WTC11 (cell line): ENCODE measurements at regions not wholly inside any gene's neighbourhood (a gene's known extent, or its start where the extent isn't known, plus 50 kb on each side); places are given as distances from the start of the nearest gene placed in this dataset.

Experiments used
- ATAC-seq: fragments of 200-7000 bp; cut with Tn5 transposase; 2 replicates; pipeline ENCODE4 v1.10.0; 2021; ENCODE audit warnings: mild to moderate bottlenecking, moderate library complexity
- CTCF ChIA-PET: fragments of 300-600 bp; sonication (Branson Sonifier 250); formaldehyde crosslinking; loops from one replicate; lab custom pipeline; 2021; ENCODE audit warnings: antibody characterized with exemption; lab: Charles Lee
- POLR2A ChIA-PET: fragments of 350-600 bp; sonication (Branson Sonifier 250); formaldehyde crosslinking; loops from one replicate; lab custom pipeline; 2021; ENCODE audit warnings: antibody characterized with exemption; lab: Charles Lee
- DNase-seq: peaks from one replicate; pipeline ENCODE4 v3.0.0; 2021; ENCODE audit warnings: low spot score
- H3K27ac Mint-ChIP-seq: 2 replicates; pipeline ENCODE4 v1.8.0; 2021; ENCODE audit warnings: mixed read lengths
- H3K27me3 Mint-ChIP-seq: 2 replicates; pipeline ENCODE4 v1.8.0; 2021; ENCODE audit warnings: low read depth, mild to moderate bottlenecking, moderate library complexity, mixed read lengths
- H3K36me3 Mint-ChIP-seq: 2 replicates; pipeline ENCODE4 v1.8.0; 2021; ENCODE audit warnings: mixed read lengths
- H3K4me1 Mint-ChIP-seq: 2 replicates; pipeline ENCODE4 v1.8.0; 2022; ENCODE audit warnings: mixed read lengths
- H3K4me3 Mint-ChIP-seq: 2 replicates; pipeline ENCODE4 v1.8.0; 2021; ENCODE audit warnings: mild to moderate bottlenecking, moderate library complexity, mixed read lengths
- H3K9me3 Mint-ChIP-seq: 2 replicates; pipeline ENCODE4 v1.8.0; 2021; ENCODE audit warnings: mixed read lengths
- GABPB1 ChIP-seq: sonication (generic); formaldehyde crosslinking; IDR thresholded peaks from 2 replicates; pipeline ENCODE4 v1.8.1; 2023; ENCODE audit warnings: mild to moderate bottlenecking, missing genetic modification reagents
- NFYB ChIP-seq: sonication (generic); formaldehyde crosslinking; conservative IDR thresholded peaks from 2 replicates; pipeline ENCODE4 v1.8.0; 2022; ENCODE audit warnings: low read depth, missing genetic modification reagents
- NR2C2 ChIP-seq: sonication (generic); formaldehyde crosslinking; IDR thresholded peaks from 2 replicates; pipeline ENCODE4 v1.8.0; 2022; ENCODE audit warnings: mild to moderate bottlenecking, missing genetic modification reagents
- NR3C1 ChIP-seq: sonication (generic); formaldehyde crosslinking; conservative IDR thresholded peaks from 2 replicates; pipeline ENCODE4 v1.8.1; 2023; ENCODE audit warnings: low read depth, mild to moderate bottlenecking, missing genetic modification reagents
- PRRX2 ChIP-seq: fragments of 250-450 bp; sonication (Bioruptor Pico); IDR thresholded peaks from 2 replicates; pipeline ENCODE4 v1.8.0; 2021; ENCODE audit warnings: mild to moderate bottlenecking
- RORB ChIP-seq: fragments of 250-450 bp; sonication (Bioruptor Pico); IDR thresholded peaks from 2 replicates; pipeline ENCODE4 v1.9.0; 2021; ENCODE audit warnings: mild to moderate bottlenecking
- SMAD4 ChIP-seq: sonication (generic); formaldehyde crosslinking; IDR thresholded peaks from 2 replicates; pipeline ENCODE4 v1.8.0; 2022; ENCODE audit warnings: mild to moderate bottlenecking, missing genetic modification reagents
- ZNF232 ChIP-seq: sonication (generic); formaldehyde crosslinking; IDR thresholded peaks from 2 replicates; pipeline ENCODE4 v1.8.0; 2022; ENCODE audit warnings: mild to moderate bottlenecking, missing genetic modification reagents
- ZNF263 ChIP-seq: sonication (generic); formaldehyde crosslinking; IDR thresholded peaks from 2 replicates; pipeline ENCODE4 v1.8.1; 2022; ENCODE audit warnings: low read depth, mild to moderate bottlenecking, moderate library complexity, missing genetic modification reagents
- ZNF396 ChIP-seq: fragments of 250-450 bp; sonication (Bioruptor Pico); IDR thresholded peaks from 2 replicates; pipeline ENCODE4 v1.8.0; 2021; ENCODE audit warnings: mild to moderate bottlenecking, moderate library complexity, borderline replicate concordance
- TF ChIP-seq, protein P1 (sequence below): sonication (generic); formaldehyde crosslinking; IDR thresholded peaks from 2 replicates; pipeline ENCODE4 v1.8.1; 2023; ENCODE audit warnings: mild to moderate bottlenecking, missing genetic modification reagents
- TF ChIP-seq, protein P2 (sequence below): sonication (generic); formaldehyde crosslinking; IDR thresholded peaks from 2 replicates; pipeline ENCODE4 v1.8.0; 2022; ENCODE audit warnings: missing genetic modification reagents
- TF ChIP-seq, protein P3 (sequence below): sonication (generic); formaldehyde crosslinking; conservative IDR thresholded peaks from 2 replicates; pipeline ENCODE4 v1.8.1; 2023; ENCODE audit warnings: mild to moderate bottlenecking, low read depth, missing genetic modification reagents, moderate library complexity
- TF ChIP-seq, protein P4 (sequence below): sonication (generic); formaldehyde crosslinking; IDR thresholded peaks from 2 replicates; pipeline ENCODE4 v1.8.0; 2023; ENCODE audit warnings: mild to moderate bottlenecking, missing genetic modification reagents
- TF ChIP-seq, protein P5 (sequence below): sonication (generic); formaldehyde crosslinking; IDR thresholded peaks from 2 replicates; pipeline ENCODE4 v1.8.1; 2022; ENCODE audit warnings: missing genetic modification reagents, borderline replicate concordance
- TF ChIP-seq, protein P6 (sequence below): sonication (generic); formaldehyde crosslinking; IDR thresholded peaks from 2 replicates; pipeline ENCODE4 v1.8.1; 2023; ENCODE audit warnings: mild to moderate bottlenecking, missing genetic modification reagents

DNA sequence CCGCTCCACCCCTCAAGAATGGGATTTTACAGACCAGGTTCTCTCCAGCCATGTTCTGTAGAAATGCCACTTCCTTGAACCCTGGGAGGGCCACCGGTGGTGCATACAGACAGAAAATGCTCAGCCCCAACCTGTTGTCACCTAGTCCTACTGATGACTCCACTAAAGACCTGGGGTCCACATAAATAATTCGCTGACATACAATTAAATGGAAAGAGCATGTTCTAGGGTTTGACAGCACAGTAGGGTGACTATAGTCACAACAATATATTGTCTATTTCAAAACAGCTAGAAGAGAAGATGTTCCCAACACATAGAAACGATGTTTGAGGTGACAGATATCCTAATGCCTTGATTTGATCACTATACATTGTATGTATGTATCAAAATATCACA lies 155.6 kb upstream of the NEBL start (continued):
- TF ChIP-seq, protein P1, sequence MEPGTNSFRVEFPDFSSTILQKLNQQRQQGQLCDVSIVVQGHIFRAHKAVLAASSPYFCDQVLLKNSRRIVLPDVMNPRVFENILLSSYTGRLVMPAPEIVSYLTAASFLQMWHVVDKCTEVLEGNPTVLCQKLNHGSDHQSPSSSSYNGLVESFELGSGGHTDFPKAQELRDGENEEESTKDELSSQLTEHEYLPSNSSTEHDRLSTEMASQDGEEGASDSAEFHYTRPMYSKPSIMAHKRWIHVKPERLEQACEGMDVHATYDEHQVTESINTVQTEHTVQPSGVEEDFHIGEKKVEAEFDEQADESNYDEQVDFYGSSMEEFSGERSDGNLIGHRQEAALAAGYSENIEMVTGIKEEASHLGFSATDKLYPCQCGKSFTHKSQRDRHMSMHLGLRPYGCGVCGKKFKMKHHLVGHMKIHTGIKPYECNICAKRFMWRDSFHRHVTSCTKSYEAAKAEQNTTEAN (CRISPR knock-in tag): no peak
- TF ChIP-seq RORB (CRISPR knock-in tag) (no peak), SMAD4 (no peak), ZNF232 (CRISPR knock-in tag) (no peak), NFYB (CRISPR knock-in tag) (no peak)
- TF ChIP-seq, protein P2, sequence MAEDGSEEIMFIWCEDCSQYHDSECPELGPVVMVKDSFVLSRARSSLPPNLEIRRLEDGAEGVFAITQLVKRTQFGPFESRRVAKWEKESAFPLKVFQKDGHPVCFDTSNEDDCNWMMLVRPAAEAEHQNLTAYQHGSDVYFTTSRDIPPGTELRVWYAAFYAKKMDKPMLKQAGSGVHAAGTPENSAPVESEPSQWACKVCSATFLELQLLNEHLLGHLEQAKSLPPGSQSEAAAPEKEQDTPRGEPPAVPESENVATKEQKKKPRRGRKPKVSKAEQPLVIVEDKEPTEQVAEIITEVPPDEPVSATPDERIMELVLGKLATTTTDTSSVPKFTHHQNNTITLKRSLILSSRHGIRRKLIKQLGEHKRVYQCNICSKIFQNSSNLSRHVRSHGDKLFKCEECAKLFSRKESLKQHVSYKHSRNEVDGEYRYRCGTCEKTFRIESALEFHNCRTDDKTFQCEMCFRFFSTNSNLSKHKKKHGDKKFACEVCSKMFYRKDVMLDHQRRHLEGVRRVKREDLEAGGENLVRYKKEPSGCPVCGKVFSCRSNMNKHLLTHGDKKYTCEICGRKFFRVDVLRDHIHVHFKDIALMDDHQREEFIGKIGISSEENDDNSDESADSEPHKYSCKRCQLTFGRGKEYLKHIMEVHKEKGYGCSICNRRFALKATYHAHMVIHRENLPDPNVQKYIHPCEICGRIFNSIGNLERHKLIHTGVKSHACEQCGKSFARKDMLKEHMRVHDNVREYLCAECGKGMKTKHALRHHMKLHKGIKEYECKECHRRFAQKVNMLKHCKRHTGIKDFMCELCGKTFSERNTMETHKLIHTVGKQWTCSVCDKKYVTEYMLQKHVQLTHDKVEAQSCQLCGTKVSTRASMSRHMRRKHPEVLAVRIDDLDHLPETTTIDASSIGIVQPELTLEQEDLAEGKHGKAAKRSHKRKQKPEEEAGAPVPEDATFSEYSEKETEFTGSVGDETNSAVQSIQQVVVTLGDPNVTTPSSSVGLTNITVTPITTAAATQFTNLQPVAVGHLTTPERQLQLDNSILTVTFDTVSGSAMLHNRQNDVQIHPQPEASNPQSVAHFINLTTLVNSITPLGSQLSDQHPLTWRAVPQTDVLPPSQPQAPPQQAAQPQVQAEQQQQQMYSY (CRISPR knock-in tag): no peak
- TF ChIP-seq, protein P3, sequence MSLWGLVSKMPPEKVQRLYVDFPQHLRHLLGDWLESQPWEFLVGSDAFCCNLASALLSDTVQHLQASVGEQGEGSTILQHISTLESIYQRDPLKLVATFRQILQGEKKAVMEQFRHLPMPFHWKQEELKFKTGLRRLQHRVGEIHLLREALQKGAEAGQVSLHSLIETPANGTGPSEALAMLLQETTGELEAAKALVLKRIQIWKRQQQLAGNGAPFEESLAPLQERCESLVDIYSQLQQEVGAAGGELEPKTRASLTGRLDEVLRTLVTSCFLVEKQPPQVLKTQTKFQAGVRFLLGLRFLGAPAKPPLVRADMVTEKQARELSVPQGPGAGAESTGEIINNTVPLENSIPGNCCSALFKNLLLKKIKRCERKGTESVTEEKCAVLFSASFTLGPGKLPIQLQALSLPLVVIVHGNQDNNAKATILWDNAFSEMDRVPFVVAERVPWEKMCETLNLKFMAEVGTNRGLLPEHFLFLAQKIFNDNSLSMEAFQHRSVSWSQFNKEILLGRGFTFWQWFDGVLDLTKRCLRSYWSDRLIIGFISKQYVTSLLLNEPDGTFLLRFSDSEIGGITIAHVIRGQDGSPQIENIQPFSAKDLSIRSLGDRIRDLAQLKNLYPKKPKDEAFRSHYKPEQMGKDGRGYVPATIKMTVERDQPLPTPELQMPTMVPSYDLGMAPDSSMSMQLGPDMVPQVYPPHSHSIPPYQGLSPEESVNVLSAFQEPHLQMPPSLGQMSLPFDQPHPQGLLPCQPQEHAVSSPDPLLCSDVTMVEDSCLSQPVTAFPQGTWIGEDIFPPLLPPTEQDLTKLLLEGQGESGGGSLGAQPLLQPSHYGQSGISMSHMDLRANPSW (CRISPR knock-in tag): no peak
- TF ChIP-seq, all 79 proteins: peak for 0

DNA sequence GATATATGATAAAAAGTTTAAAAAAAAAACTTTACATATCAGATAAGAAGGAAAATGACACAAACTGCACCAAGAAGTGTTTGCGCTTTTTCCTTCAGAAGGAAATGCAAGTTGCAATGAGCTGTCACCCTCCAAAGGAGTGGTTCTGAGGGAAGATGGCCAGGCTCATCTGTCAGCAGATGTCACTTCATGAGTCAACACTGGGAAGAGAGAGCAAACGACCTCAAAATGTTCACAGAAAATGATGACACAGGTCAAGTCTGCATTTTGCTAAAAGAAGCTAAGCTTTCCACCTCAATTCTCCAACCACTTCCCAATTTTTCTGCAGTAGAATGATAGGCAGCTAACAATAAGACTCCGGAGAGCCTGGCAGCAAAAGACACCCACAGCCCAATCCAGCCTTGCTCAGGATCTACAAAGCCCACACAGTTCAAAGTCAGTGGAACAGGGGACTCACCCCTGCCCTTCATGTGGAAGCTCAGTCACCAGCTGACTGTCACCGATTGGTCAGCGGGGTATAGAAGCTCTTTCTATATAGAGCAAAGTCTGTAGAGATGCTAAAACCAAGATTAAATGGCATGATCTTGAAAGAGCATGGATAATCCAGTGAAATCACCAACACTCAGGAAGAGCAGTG lies 155.1 kb upstream of the NEBL start:
- POLR2A ChIA-PET: no interaction called here
- peaks cover 5% of the 10 kb centered on the region; the same call in 1 of the 2 replicates for H3K4me1 Mint-ChIP-seq
- no peak for TF ChIP-seq GABPB1 (CRISPR knock-in tag)
- TF ChIP-seq, protein P4, sequence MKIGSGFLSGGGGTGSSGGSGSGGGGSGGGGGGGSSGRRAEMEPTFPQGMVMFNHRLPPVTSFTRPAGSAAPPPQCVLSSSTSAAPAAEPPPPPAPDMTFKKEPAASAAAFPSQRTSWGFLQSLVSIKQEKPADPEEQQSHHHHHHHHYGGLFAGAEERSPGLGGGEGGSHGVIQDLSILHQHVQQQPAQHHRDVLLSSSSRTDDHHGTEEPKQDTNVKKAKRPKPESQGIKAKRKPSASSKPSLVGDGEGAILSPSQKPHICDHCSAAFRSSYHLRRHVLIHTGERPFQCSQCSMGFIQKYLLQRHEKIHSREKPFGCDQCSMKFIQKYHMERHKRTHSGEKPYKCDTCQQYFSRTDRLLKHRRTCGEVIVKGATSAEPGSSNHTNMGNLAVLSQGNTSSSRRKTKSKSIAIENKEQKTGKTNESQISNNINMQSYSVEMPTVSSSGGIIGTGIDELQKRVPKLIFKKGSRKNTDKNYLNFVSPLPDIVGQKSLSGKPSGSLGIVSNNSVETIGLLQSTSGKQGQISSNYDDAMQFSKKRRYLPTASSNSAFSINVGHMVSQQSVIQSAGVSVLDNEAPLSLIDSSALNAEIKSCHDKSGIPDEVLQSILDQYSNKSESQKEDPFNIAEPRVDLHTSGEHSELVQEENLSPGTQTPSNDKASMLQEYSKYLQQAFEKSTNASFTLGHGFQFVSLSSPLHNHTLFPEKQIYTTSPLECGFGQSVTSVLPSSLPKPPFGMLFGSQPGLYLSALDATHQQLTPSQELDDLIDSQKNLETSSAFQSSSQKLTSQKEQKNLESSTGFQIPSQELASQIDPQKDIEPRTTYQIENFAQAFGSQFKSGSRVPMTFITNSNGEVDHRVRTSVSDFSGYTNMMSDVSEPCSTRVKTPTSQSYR (CRISPR knock-in tag): no peak
- TF ChIP-seq ZNF263 (CRISPR knock-in tag): no peak
- no peak for TF ChIP-seq NFYB (CRISPR knock-in tag)
- TF ChIP-seq NR2C2 (CRISPR knock-in tag): no peak
- TF ChIP-seq, protein P5, sequence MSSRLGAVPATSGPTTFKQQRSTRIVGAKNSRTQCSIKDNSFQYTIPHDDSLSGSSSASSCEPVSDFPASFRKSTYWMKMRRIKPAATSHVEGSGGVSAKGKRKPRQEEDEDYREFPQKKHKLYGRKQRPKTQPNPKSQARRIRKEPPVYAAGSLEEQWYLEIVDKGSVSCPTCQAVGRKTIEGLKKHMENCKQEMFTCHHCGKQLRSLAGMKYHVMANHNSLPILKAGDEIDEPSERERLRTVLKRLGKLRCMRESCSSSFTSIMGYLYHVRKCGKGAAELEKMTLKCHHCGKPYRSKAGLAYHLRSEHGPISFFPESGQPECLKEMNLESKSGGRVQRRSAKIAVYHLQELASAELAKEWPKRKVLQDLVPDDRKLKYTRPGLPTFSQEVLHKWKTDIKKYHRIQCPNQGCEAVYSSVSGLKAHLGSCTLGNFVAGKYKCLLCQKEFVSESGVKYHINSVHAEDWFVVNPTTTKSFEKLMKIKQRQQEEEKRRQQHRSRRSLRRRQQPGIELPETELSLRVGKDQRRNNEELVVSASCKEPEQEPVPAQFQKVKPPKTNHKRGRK (CRISPR knock-in tag): no peak
- no peak for TF ChIP-seq ZNF396 (CRISPR knock-in tag)
- TF ChIP-seq, protein P6, sequence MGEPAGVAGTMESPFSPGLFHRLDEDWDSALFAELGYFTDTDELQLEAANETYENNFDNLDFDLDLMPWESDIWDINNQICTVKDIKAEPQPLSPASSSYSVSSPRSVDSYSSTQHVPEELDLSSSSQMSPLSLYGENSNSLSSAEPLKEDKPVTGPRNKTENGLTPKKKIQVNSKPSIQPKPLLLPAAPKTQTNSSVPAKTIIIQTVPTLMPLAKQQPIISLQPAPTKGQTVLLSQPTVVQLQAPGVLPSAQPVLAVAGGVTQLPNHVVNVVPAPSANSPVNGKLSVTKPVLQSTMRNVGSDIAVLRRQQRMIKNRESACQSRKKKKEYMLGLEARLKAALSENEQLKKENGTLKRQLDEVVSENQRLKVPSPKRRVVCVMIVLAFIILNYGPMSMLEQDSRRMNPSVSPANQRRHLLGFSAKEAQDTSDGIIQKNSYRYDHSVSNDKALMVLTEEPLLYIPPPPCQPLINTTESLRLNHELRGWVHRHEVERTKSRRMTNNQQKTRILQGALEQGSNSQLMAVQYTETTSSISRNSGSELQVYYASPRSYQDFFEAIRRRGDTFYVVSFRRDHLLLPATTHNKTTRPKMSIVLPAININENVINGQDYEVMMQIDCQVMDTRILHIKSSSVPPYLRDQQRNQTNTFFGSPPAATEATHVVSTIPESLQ (CRISPR knock-in tag): no peak
- no peak for TF ChIP-seq PRRX2 (CRISPR knock-in tag)
- TF ChIP-seq NR3C1 (CRISPR knock-in tag): no peak
- DNase-seq (no peak), ATAC-seq (no peak)
- no peak overlapping the region for H3K27ac Mint-ChIP-seq
- peaks cover 16% of the 10 kb centered on the region for H3K9me3 Mint-ChIP-seq
- no peak overlapping the region for H3K4me3 Mint-ChIP-seq
- no peaks in the 10 kb centered on the region; the same call in 1 of the 2 replicates for H3K27me3 Mint-ChIP-seq
- CTCF ChIA-PET: no interaction called here
- 0 out of 2 replicates have a peak, but pooled peaks cover 5% of the 10 kb centered on the region for H3K36me3 Mint-ChIP-seq
